K562 (cell line): ENCODE measurements at regions not wholly inside any gene's neighbourhood (a gene's known extent, or its start where the extent isn't known, plus 50 kb on each side); places are given as distances from the start of the nearest gene placed in this dataset.

Experiments used
- ATAC-seq: fragments of 200-7000 bp; cut with Tn5 transposase; 3 replicates; pipeline ENCODE4 v1.9.1; 2020; ENCODE audit warnings: moderate library complexity
- BruUV-seq: library from RNA; stranded (reverse); fragments of 400-500 nt; replicated peaks from 2 replicates; lab custom pipeline; 2021; lab: Mats Ljungman, UMichigan
- CTCF ChIA-PET: fragments of 300-600 bp; formaldehyde crosslinking; extraction: SDS; loops from one replicate; lab custom pipeline; 2021; ENCODE audit warnings: low intra/inter-chr PET ratio; lab: Yijun Ruan, JAX
- POLR2A ChIA-PET: fragments of 300-600, 350-650 bp; sonication (Branson Sonifier 250); formaldehyde crosslinking; extraction: SDS; loops from one replicate; lab custom pipeline; 2021; ENCODE audit warnings: antibody characterized with exemption, inconsistent platforms; lab: Yijun Ruan, JAX
- DNase-seq, 4 experiments: peaks; one replicate each; pipeline versions ENCODE4 v3.0.0 to v3.0.0-alpha.2; 2011 to 2018; ENCODE audit warnings: low spot score in 3 of 4, mixed read lengths in 3 of 4; ENCODE audit errors: extremely low read depth in 1 of 4
- FAIRE-seq: peaks from 2 replicates; lab custom pipeline; 2011; peaks lifted over from hg19 to GRCh38; lab: Jason Lieb, UNC
- H2AFZ ChIP-seq: 2 replicates; pipeline ENCODE4 v1.6.0; 2011; ENCODE audit warnings: low read depth, low read length, control low read depth, inconsistent platforms
- H3K27ac ChIP-seq: fragments of 200-600 bp; 3 replicates; pipeline ENCODE4 v1.8.0; 2011; ENCODE audit warnings: low read depth, mild to moderate bottlenecking, control low read depth, inconsistent platforms, low read length, moderate library complexity, mixed read lengths; ENCODE audit errors: extremely low read depth
- H3K27me3 ChIP-seq, 2 experiments: fragments of 300-600 bp in 1 of 2; 2 replicates in 1 of 2; 3 replicates in 1 of 2; pipeline versions ENCODE4 v1.6.0 to v1.8.0; 2011; ENCODE audit warnings: inconsistent platforms in 2 of 2, low read length in 2 of 2, mild to moderate bottlenecking in 1 of 2, mixed read lengths in 1 of 2, moderate library complexity in 1 of 2; ENCODE audit not compliant: control insufficient read depth in 2 of 2, insufficient read depth in 2 of 2
- H3K36me3 ChIP-seq: fragments of 300-600 bp; 3 replicates; pipeline ENCODE4 v1.8.0; 2011; ENCODE audit warnings: mild to moderate bottlenecking, low read length, inconsistent platforms; ENCODE audit not compliant: control insufficient read depth, insufficient read depth
- H3K4me1 ChIP-seq, 2 experiments: fragments of 200-600 bp in 1 of 2; replicated peaks in 1 of 2; 2 replicates in 1 of 2; 3 replicates in 1 of 2; pipeline versions ENCODE4 v1.5.1 to v1.8.0; 2011; ENCODE audit warnings: inconsistent platforms in 2 of 2, low read length in 2 of 2, mild to moderate bottlenecking in 1 of 2, mixed read lengths in 1 of 2, moderate library complexity in 1 of 2; ENCODE audit not compliant: control insufficient read depth in 2 of 2, insufficient read depth in 2 of 2
- H3K4me2 ChIP-seq: 2 replicates; pipeline ENCODE4 v1.6.1; 2011; ENCODE audit warnings: low read length, control low read depth, inconsistent platforms, mixed read lengths; ENCODE audit not compliant: insufficient read depth
- H3K4me3 ChIP-seq: fragments of 200-600 bp; sonication (generic), shearing (Covaris generic); 2 replicates; pipeline ENCODE4 v1.5.1; 2016; ENCODE audit warnings: control low read depth, inconsistent platforms
- H3K79me2 ChIP-seq: fragments of 200-600 bp; 3 replicates; pipeline ENCODE4 v1.8.0; 2011; ENCODE audit warnings: low read length, inconsistent platforms; ENCODE audit not compliant: control insufficient read depth, insufficient read depth
- H3K9ac ChIP-seq, 2 experiments: 2 replicates each; pipeline versions ENCODE4 v1.6.0 to v1.6.1; 2011; ENCODE audit warnings: low read depth in 2 of 2, low read length in 2 of 2, control low read depth in 1 of 2, inconsistent platforms in 1 of 2, mild to moderate bottlenecking in 1 of 2, mixed read lengths in 1 of 2; ENCODE audit not compliant: insufficient read depth in 1 of 2
- H3K9me1 ChIP-seq: one replicate; pipeline ENCODE4 v1.6.0; 2011; ENCODE audit warnings: inconsistent platforms, mild to moderate bottlenecking, low read length, moderate library complexity; ENCODE audit not compliant: control insufficient read depth, insufficient read depth
- H3K9me3 ChIP-seq: replicated peaks from 2 replicates; pipeline ENCODE4 v1.5.1; 2011; ENCODE audit warnings: low read depth, low read length, inconsistent platforms; ENCODE audit not compliant: control insufficient read depth, insufficient read depth
- H4K20me1 ChIP-seq: replicated peaks from 2 replicates; pipeline ENCODE4 v1.6.1; 2011; ENCODE audit warnings: low read length, inconsistent platforms, mixed read lengths; ENCODE audit not compliant: control insufficient read depth, insufficient read depth
- HDAC1 ChIP-seq, 2 experiments: fragments of 450-650 bp; IDR thresholded peaks; 2 replicates each; pipeline ENCODE4 v1.6.1; 2016 to 2017; ENCODE audit warnings: inconsistent platforms in 1 of 2, mild to moderate bottlenecking in 1 of 2, moderate library complexity in 1 of 2
- PATZ1 ChIP-seq: fragments of 250-450 bp; sonication (Bioruptor Pico); IDR thresholded peaks from 2 replicates; pipeline ENCODE4 v1.5.0; 2020; ENCODE audit warnings: mild to moderate bottlenecking, borderline replicate concordance
- SIN3B ChIP-seq: fragments of 450-650 bp; IDR thresholded peaks from 2 replicates; pipeline ENCODE4 v1.6.1; 2017; ENCODE audit warnings: low read depth, mild to moderate bottlenecking, moderate library complexity
- ZNF589 ChIP-seq: fragments of 200-800 bp; sonication (Bioruptor generic); IDR thresholded peaks from 2 replicates; pipeline ENCODE4 v1.6.1; 2016; ENCODE audit warnings: low read depth, missing genetic modification characterization, missing compliant biosample characterization
- ZNF696 ChIP-seq: fragments of 250-450 bp; sonication (Bioruptor Pico); conservative IDR thresholded peaks from 2 replicates; pipeline ENCODE4 v1.4.0; 2020; ENCODE audit warnings: mild to moderate bottlenecking, moderate library complexity
- WGBS: fragments of 100-300 bp; shearing (Covaris generic); methylation state at CpG from one replicate; pipeline ENCODE4 v1.1.6; 2016; ENCODE audit warnings: low coverage, mixed read lengths; ENCODE audit not compliant: insufficient coverage; ENCODE audit errors: missing lambda C conversion rate; 5-methylcytosine and 5-hydroxymethylcytosine counted together
- in situ Hi-C: fragments of 300-500 bp; cut with MboI; formaldehyde crosslinking; loops from 4 replicates; pipeline ENCODE4 v1.15.0; 2018; ENCODE audit warnings: inconsistent platforms, mixed read lengths
- intact Hi-C: fragments of 100-400 bp; cut with micrococcal nuclease; formaldehyde crosslinking; loops from 2 replicates; pipeline ENCODE4 v1.14.2; 2022

DNA sequence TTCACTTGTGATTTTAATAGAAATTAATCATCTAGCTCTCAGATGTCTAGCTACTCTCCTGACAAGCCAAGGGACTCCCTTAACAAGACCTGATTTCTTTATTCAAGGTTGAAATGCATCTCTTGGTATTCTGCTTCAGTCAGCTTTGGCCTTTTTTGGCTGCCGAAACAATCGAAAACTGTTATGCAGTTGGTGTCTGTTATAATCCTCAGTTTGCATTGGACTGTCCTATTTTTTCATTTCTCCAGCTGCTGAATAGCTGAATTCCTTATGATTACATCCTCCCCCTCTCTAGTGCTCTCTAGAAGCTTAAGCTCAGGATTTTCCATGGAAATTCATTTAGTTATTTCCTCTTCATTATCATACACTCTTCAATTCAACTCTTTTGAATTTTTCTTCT is 177.2 kb downstream of the TRIML1 start (continued):
- TF ChIP-seq PATZ1 (CRISPR knock-in tag): no peak
- no peak for TF ChIP-seq SIN3B
- TF ChIP-seq ZNF696 (CRISPR knock-in tag): no peak
- TF ChIP-seq HDAC1 (IDR thresholded peaks at IDR 0.05): no peak
- TF ChIP-seq, all 486 proteins: peak for 0

GRCh38 chr4:188328966-188329365 is 189.7 kb downstream of the TRIML1 start:
- Histone ChIP-seq H3K9me1 (no peaks in the 10 kb centered on the region), H3K9ac (no peak overlapping the region), H3K36me3 (no peaks in the 10 kb centered on the region), H3K27ac (no peak overlapping the region), H4K20me1 (no peaks in the 10 kb centered on the region), H3K4me3 (no peak overlapping the region), H3K4me1 (no peaks in the 10 kb centered on the region), H3K9me3 (no peaks in the 10 kb centered on the region), H3K4me2 (no peak overlapping the region), H2AFZ (no peak overlapping the region), H3K79me2 (no peaks in the 10 kb centered on the region), H3K27me3 (no peaks in the 10 kb centered on the region)
- in situ Hi-C loops: no loop called here
- no peak for ATAC-seq
- WGBS: 2% methylated on average over 7 of the region's 7 CpGs
- no peak for DNase-seq
- FAIRE-seq: no peak
- no peak for TF ChIP-seq ZNF589 (CRISPR knock-in tag)
- POLR2A ChIA-PET: no interaction called here
- CTCF ChIA-PET: no interaction called here
- intact Hi-C loops: no loop called here
- no TSS peak for BruUV-seq
